ENCODE measurements at regions not wholly inside any gene's neighbourhood (a gene's known extent, or its start where the extent isn't known, plus 50 kb on each side); places are given as distances from the start of the nearest gene placed in this dataset.

DNA sequence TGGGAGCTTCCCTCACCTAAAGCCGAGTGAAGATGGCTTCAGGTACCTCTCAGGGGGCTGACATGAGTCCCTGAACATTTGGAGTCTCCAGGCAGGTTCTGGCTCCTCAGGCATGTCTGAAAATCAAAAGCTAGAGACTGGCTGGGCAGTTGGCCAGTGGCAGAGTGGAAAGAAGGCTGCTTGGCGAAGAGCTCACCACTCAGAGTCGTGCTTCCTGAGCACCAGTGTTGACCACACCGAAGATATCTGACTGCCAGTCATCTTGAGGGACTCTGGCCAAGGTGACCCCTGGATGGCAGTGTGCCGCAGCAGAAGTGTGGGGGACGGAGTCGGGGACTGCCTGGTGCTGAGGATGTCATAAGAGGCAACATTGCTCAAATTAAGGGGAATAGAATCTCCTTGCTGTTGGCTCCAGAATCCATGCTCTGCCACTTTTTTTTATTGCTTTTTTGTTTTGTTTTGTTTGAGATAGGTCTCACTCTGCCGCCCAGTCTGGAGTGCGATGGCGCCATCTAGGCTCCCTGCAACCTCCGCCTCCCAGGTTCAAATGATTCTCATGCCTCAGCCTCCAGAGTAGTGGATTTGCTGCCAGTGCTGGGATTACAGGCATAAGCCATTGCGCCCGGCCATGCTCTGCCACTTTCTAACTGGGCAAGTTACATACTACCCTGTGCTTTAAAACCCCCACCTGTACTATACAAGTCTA is 172.5 kb upstream of the GATB start:
- no CpG with 5 or more reads among the region's 13 CpGs for WGBS (ENCODE audit: extremely low coverage, insufficient read length, low lambda C conversion rate)
- H2BK120ac ChIP-seq (ENCODE audit: low read depth, low read length, poor library complexity, severe bottlenecking) = no peak overlapping the region
- H3K18ac ChIP-seq (ENCODE audit: insufficient read length, low read depth, low read length) = no peak overlapping the region
- H4K91ac ChIP-seq (ENCODE audit: insufficient read length, low read depth, low read length) = no peak overlapping the region
- Mint-ChIP-seq H3K36me3 (ENCODE audit: insufficient read depth in 1 of 3, low read depth in 3 of 3) (peaks cover 0 to 5% (median 2%) of the 10 kb centered on the region in 3 experiments; a peak in 2 of 7 replicates), H3K27me3 (ENCODE audit: low read depth) (no peaks in the 10 kb centered on the region; the same call in 1 of the 2 replicates), H3K4me3 (no peak overlapping the region), H3K27ac (peak overlapping the region in 1 of 3 experiments; percentile 19; a peak in 1 of 7 replicates), H3K4me1 (peaks cover 4 to 9% of the 10 kb centered on the region in 2 experiments; a peak in 2 of 4 replicates), H3K9me3 (no peaks in the 10 kb centered on the region)
- no peak overlapping the region for H3K4me2 ChIP-seq (ENCODE audit: insufficient read depth, insufficient read length, low read length)
- H2BK15ac ChIP-seq (ENCODE audit: low read depth, low read length) = no peak overlapping the region
- H2BK12ac ChIP-seq (ENCODE audit: insufficient read length, low read depth, low read length) = no peak overlapping the region
- TF ChIP-seq, protein P1, sequence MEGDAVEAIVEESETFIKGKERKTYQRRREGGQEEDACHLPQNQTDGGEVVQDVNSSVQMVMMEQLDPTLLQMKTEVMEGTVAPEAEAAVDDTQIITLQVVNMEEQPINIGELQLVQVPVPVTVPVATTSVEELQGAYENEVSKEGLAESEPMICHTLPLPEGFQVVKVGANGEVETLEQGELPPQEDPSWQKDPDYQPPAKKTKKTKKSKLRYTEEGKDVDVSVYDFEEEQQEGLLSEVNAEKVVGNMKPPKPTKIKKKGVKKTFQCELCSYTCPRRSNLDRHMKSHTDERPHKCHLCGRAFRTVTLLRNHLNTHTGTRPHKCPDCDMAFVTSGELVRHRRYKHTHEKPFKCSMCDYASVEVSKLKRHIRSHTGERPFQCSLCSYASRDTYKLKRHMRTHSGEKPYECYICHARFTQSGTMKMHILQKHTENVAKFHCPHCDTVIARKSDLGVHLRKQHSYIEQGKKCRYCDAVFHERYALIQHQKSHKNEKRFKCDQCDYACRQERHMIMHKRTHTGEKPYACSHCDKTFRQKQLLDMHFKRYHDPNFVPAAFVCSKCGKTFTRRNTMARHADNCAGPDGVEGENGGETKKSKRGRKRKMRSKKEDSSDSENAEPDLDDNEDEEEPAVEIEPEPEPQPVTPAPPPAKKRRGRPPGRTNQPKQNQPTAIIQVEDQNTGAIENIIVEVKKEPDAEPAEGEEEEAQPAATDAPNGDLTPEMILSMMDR (conservative IDR thresholded peaks at IDR 0.05) = peak; percentile 58
- H2BK20ac ChIP-seq (ENCODE audit: low read depth, low read length, poor library complexity, severe bottlenecking) = no peak overlapping the region
- no peak overlapping the region for H4K8ac ChIP-seq (replicated peaks; ENCODE audit: insufficient read length, low read depth, low read length)
- no peaks in the 10 kb centered on the region for H3K79me2 ChIP-seq (ENCODE audit: insufficient read depth, low read length)
- no peaks in the 10 kb centered on the region for H3K4me1 ChIP-seq (ENCODE audit: insufficient read depth, low read length)
- no peak overlapping the region for H3K4ac ChIP-seq (ENCODE audit: low read depth, low read length)
- no peak overlapping the region for H2BK5ac ChIP-seq (ENCODE audit: insufficient read length, low read length)
- H3T11ph ChIP-seq (ENCODE audit: low read length) = no peak overlapping the region
- peak; percentile 43 for DNase-seq
- H3K23me2 ChIP-seq (ENCODE audit: insufficient read length, low read depth, low read length, poor library complexity, severe bottlenecking) = no peaks in the 10 kb centered on the region
- no peak overlapping the region for H3K14ac ChIP-seq (ENCODE audit: insufficient read depth, low read length)
- H4K20me1 ChIP-seq (ENCODE audit: control insufficient read depth, insufficient read depth, insufficient read length) = no peaks in the 10 kb centered on the region
- no peak overlapping the region for H2AFZ ChIP-seq (ENCODE audit: low read length)
- H4K5ac ChIP-seq (ENCODE audit: insufficient read length, low read depth, low read length) = no peak overlapping the region
- H2AK5ac ChIP-seq (ENCODE audit: insufficient read length, low read length) = no peak overlapping the region
- H3K9ac ChIP-seq (ENCODE audit: extremely low read depth, insufficient read length, low read length) = no peak overlapping the region
- no peak overlapping the region for H3K23ac ChIP-seq (ENCODE audit: insufficient read length, low read depth, low read length)
- H3K79me1 ChIP-seq (ENCODE audit: insufficient read depth, low read depth, low read length, poor library complexity, severe bottlenecking) = no peaks in the 10 kb centered on the region
- no peak overlapping the region for H3K27ac ChIP-seq (ENCODE audit: insufficient read length, low read depth, low read length)
- no peaks in the 10 kb centered on the region for H3K27me3 ChIP-seq (ENCODE audit: insufficient read depth, low read length)
- no peaks in the 10 kb centered on the region for H3K9me3 ChIP-seq (ENCODE audit: control insufficient read depth, low read depth, low read length)
- no peak overlapping the region for H3K56ac ChIP-seq (ENCODE audit: insufficient read length, low read depth, low read length)
